Loucy (cell line): ENCODE measurements at regions not wholly inside any gene's neighbourhood (a gene's known extent, or its start where the extent isn't known, plus 50 kb on each side); places are given as distances from the start of the nearest gene placed in this dataset.

Experiments used
- H2AFZ ChIP-seq: fragments of 200-600 bp; sonication (generic); 2 replicates; pipeline ENCODE4 v1.6.0; 2016; ENCODE audit warnings: antibody characterized with exemption, mild to moderate bottlenecking, low read length, moderate library complexity
- H3F3A ChIP-seq: fragments of 200-600 bp; 2 replicates; pipeline ENCODE4 v1.6.0; 2016; ENCODE audit warnings: antibody characterized with exemption, low read depth, mild to moderate bottlenecking
- H3K27me3 ChIP-seq: fragments of 200-600 bp; sonication (generic); 2 replicates; pipeline ENCODE4 v1.6.1; 2014; ENCODE audit warnings: low read length, mild to moderate bottlenecking; ENCODE audit not compliant: insufficient read depth, poor library complexity, severe bottlenecking
- H3K36me3 ChIP-seq: fragments of 200-600 bp; sonication (generic); 2 replicates; pipeline ENCODE4 v1.6.1; 2016; ENCODE audit warnings: low read length; ENCODE audit not compliant: insufficient read depth
- H3K4me1 ChIP-seq: fragments of 200-600 bp; sonication (generic); 2 replicates; pipeline ENCODE4 v1.5.1; 2014; ENCODE audit warnings: low read length, mild to moderate bottlenecking; ENCODE audit not compliant: insufficient read depth, poor library complexity, severe bottlenecking
- H3K4me2 ChIP-seq: fragments of 200-600 bp; sonication (generic); 2 replicates; pipeline ENCODE4 v1.6.0; 2014; ENCODE audit warnings: antibody characterized with exemption, low read length, low read depth, mild to moderate bottlenecking; ENCODE audit not compliant: poor library complexity, severe bottlenecking
- H3K4me3 ChIP-seq: fragments of 200-600 bp; sonication (generic); 2 replicates; pipeline ENCODE4 v1.5.1; 2014; ENCODE audit warnings: low read length, mild to moderate bottlenecking, mixed read lengths; ENCODE audit not compliant: poor library complexity, severe bottlenecking
- H3K79me2 ChIP-seq: fragments of 200-600 bp; sonication (generic); 2 replicates; pipeline ENCODE4 v1.6.1; 2014; ENCODE audit warnings: low read length; ENCODE audit not compliant: insufficient read depth
- H3K9ac ChIP-seq: fragments of 200-600 bp; sonication (generic); 2 replicates; pipeline ENCODE4 v1.6.0; 2014; ENCODE audit warnings: mild to moderate bottlenecking, low read depth, low read length, moderate library complexity; ENCODE audit not compliant: poor library complexity, severe bottlenecking
- H3K9me2 ChIP-seq: fragments of 200-600 bp; sonication (generic); replicated peaks from 2 replicates; pipeline ENCODE4 v1.6.1; 2016; ENCODE audit warnings: low read depth, low read length, mixed read lengths
- H3K9me3 ChIP-seq: fragments of 200-600 bp; sonication (generic); 2 replicates; pipeline ENCODE4 v1.6.1; 2014; ENCODE audit warnings: mild to moderate bottlenecking, antibody characterized with exemption, low read length, low read depth; ENCODE audit not compliant: insufficient read depth
- H4K20me1 ChIP-seq: fragments of 200-600 bp; sonication (generic); 2 replicates; pipeline ENCODE4 v1.6.0; 2014; ENCODE audit warnings: antibody characterized with exemption, low read length, mild to moderate bottlenecking; ENCODE audit not compliant: insufficient read depth, poor library complexity, severe bottlenecking
- CTCF ChIP-seq: fragments of 200-600 bp; sonication (generic); conservative IDR thresholded peaks from 2 replicates; pipeline ENCODE4 v1.5.1; 2014; ENCODE audit warnings: mild to moderate bottlenecking, antibody characterized with exemption, low read length
- EZH2phosphoT487 ChIP-seq: fragments of 200-600 bp; IDR thresholded peaks from 2 replicates; pipeline ENCODE4 v1.6.1; 2018; ENCODE audit warnings: antibody characterized with exemption, mild to moderate bottlenecking, moderate library complexity, borderline replicate concordance

- Histone ChIP-seq H3K4me3 (no peak overlapping the region), H3K36me3 (no peaks in the 10 kb centered on the region), H3K9ac (no peak overlapping the region), H3F3A (no peaks in the 10 kb centered on the region), H3K4me2 (no peak overlapping the region), H2AFZ (no peak overlapping the region), H4K20me1 (no peaks in the 10 kb centered on the region), H3K4me1 (no peaks in the 10 kb centered on the region), H3K27me3 (no peaks in the 10 kb centered on the region), H3K79me2 (no peaks in the 10 kb centered on the region), H3K9me2 (no peaks in the 10 kb centered on the region), H3K9me3 (no peaks in the 10 kb centered on the region)
- no peak for TF ChIP-seq EZH2phosphoT487
- TF ChIP-seq CTCF: no peak
Observed at GRCh38 chr20:59491884-59492283, 112.5 kb upstream of the PHACTR3 start.

- no peaks in the 10 kb centered on the region for H3K36me3 ChIP-seq
- no peak overlapping the region for H3K9ac ChIP-seq
- H3K4me3 ChIP-seq: no peak overlapping the region
- H3K79me2 ChIP-seq: no peaks in the 10 kb centered on the region
- H3K4me2 ChIP-seq: no peak overlapping the region
- no peaks in the 10 kb centered on the region for H3K27me3 ChIP-seq
- H3K4me1 ChIP-seq: no peaks in the 10 kb centered on the region
- H3F3A ChIP-seq: no peaks in the 10 kb centered on the region
- H3K9me3 ChIP-seq: no peaks in the 10 kb centered on the region
- no peaks in the 10 kb centered on the region for H4K20me1 ChIP-seq
- no peak overlapping the region for H2AFZ ChIP-seq
- TF ChIP-seq EZH2phosphoT487: no peak
- TF ChIP-seq CTCF: no peak
- no peaks in the 10 kb centered on the region for H3K9me2 ChIP-seq
Observed at GRCh38 chr20:59493926-59494325, 110.4 kb upstream of the PHACTR3 start.

GRCh38 chr20:59495166-59495565 lies 109.2 kb upstream of the PHACTR3 start:
- no peaks in the 10 kb centered on the region for H3K4me1 ChIP-seq

More at GRCh38 chr20:59495166-59495565, 109.2 kb upstream of the PHACTR3 start:
- Histone ChIP-seq H3K9me2 (no peaks in the 10 kb centered on the region), H3K9me3 (no peaks in the 10 kb centered on the region), H3K27me3 (peaks cover 8% of the 10 kb centered on the region), H3K4me2 (no peak overlapping the region), H3K9ac (no peak overlapping the region), H3F3A (no peaks in the 10 kb centered on the region), H3K36me3 (no peaks in the 10 kb centered on the region), H4K20me1 (no peaks in the 10 kb centered on the region), H2AFZ (no peak overlapping the region), H3K4me3 (no peak overlapping the region), H3K79me2 (no peaks in the 10 kb centered on the region)
- TF ChIP-seq EZH2phosphoT487: no peak
- no peak for TF ChIP-seq CTCF
